Peyer's patch (tissue), 4 donors: ENCODE measurements at regions not wholly inside any gene's neighbourhood (a gene's known extent, or its start where the extent isn't known, plus 50 kb on each side); places are given as distances from the start of the nearest gene placed in this dataset.

Experiments
- POLR2A ChIP-seq, 2 donors: fragments of 450-650 bp; IDR thresholded peaks; one replicate each; pipeline ENCODE4 v1.5.1; 2017; ENCODE audit warnings: antibody characterized with exemption in 2 of 2, mild to moderate bottlenecking in 2 of 2, moderate library complexity in 2 of 2
- TF ChIP-seq, protein P1 (sequence below), 6 experiments: fragments of 450-650 bp in 4 of 6; fragments of 200-600 bp in 2 of 6; sonication (generic) in 1 of 6; IDR thresholded peaks; one replicate each; pipeline ENCODE4 v1.5.1; 2017 to 2019; ENCODE audit warnings: antibody characterized with exemption in 6 of 6, mild to moderate bottlenecking in 3 of 6, moderate library complexity in 1 of 6

DNA sequence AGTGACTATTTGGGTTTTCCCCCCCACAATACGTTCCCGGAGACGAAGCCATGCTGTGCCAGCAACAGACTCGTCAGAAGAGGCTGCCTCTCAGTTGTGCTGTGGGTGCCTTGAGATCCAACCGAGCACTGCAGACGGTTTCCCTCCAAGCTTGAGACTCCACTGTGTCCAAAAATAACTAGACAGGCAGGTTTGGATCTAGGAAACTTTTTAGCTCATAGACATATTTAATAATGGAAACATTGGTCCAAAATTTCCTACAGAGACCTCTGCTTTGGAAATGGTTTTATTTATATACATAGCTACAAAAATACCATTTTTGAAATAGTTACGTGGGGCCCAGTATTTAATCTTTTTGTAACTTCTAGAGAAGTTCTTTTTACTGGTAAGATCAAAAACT, 63.1 kb upstream of the SPATS2L start:
- TF ChIP-seq, protein P1, sequence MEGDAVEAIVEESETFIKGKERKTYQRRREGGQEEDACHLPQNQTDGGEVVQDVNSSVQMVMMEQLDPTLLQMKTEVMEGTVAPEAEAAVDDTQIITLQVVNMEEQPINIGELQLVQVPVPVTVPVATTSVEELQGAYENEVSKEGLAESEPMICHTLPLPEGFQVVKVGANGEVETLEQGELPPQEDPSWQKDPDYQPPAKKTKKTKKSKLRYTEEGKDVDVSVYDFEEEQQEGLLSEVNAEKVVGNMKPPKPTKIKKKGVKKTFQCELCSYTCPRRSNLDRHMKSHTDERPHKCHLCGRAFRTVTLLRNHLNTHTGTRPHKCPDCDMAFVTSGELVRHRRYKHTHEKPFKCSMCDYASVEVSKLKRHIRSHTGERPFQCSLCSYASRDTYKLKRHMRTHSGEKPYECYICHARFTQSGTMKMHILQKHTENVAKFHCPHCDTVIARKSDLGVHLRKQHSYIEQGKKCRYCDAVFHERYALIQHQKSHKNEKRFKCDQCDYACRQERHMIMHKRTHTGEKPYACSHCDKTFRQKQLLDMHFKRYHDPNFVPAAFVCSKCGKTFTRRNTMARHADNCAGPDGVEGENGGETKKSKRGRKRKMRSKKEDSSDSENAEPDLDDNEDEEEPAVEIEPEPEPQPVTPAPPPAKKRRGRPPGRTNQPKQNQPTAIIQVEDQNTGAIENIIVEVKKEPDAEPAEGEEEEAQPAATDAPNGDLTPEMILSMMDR (IDR thresholded peaks at IDR 0.05): no peak
- TF ChIP-seq POLR2A (IDR thresholded peaks at IDR 0.05): no peak
